Loucy (cell line): ENCODE measurements at regions not wholly inside any gene's neighbourhood (a gene's known extent, or its start where the extent isn't known, plus 50 kb on each side); places are given as distances from the start of the nearest gene placed in this dataset.

ENCODE experiments used
- EZH2phosphoT487 ChIP-seq: fragments of 200-600 bp; IDR thresholded peaks from 2 replicates; pipeline ENCODE4 v1.6.1; 2018; ENCODE audit warnings: antibody characterized with exemption, mild to moderate bottlenecking, moderate library complexity, borderline replicate concordance
- TF ChIP-seq, protein P1 (sequence below): fragments of 200-600 bp; sonication (generic); conservative IDR thresholded peaks from 2 replicates; pipeline ENCODE4 v1.5.1; 2014; ENCODE audit warnings: mild to moderate bottlenecking, antibody characterized with exemption, low read length

DNA sequence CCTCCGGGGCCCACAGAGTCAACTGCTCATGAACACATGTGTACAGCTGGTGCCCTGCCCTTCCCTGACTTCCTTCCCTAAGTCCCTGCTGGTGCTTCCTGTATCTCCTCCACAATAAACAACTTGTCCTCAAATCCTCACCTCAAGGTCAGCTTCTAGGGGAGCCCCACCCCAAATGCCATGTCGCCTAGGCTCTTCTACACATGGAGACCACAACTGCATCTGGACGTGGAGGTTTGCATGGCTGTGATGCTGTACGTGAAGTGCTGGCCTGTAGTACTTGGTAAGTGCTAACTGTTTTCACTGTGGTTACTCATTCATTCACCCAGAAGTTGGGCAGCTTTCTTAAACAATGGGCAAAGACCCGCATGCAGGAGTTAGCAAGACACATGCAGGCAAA, 359.5 kb downstream of the SHANK2 start:
- TF ChIP-seq, protein P1, sequence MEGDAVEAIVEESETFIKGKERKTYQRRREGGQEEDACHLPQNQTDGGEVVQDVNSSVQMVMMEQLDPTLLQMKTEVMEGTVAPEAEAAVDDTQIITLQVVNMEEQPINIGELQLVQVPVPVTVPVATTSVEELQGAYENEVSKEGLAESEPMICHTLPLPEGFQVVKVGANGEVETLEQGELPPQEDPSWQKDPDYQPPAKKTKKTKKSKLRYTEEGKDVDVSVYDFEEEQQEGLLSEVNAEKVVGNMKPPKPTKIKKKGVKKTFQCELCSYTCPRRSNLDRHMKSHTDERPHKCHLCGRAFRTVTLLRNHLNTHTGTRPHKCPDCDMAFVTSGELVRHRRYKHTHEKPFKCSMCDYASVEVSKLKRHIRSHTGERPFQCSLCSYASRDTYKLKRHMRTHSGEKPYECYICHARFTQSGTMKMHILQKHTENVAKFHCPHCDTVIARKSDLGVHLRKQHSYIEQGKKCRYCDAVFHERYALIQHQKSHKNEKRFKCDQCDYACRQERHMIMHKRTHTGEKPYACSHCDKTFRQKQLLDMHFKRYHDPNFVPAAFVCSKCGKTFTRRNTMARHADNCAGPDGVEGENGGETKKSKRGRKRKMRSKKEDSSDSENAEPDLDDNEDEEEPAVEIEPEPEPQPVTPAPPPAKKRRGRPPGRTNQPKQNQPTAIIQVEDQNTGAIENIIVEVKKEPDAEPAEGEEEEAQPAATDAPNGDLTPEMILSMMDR, result no peak
- no peak for TF ChIP-seq EZH2phosphoT487
